Activated CD4-positive, alpha-beta T cell treated with anti-CD3 and anti-CD28 coated beads, Interleukin-2, amount 10 ng/mL, durations not matched to agents 7 days and 5 days (primary cell): ENCODE measurements at regions not wholly inside any gene's neighbourhood (a gene's known extent, or its start where the extent isn't known, plus 50 kb on each side); places are given as distances from the start of the nearest gene placed in this dataset.
"Not testable (repeated sequence)": the region's sequence is repeated elsewhere in the genome, so short reads cannot be mapped to it uniquely, and the experiment has no call there.

ENCODE experiments used
- CTCF ChIA-PET: fragments of 350-600 bp; sonication (Branson Sonifier 250); formaldehyde crosslinking; loops from one replicate; lab custom pipeline; 2021; ENCODE audit warnings: antibody characterized with exemption; lab: Charles Lee
- POLR2A ChIA-PET: fragments of 350-600 bp; sonication (Branson Sonifier 250); formaldehyde crosslinking; loops from one replicate; lab custom pipeline; 2021; ENCODE audit warnings: antibody characterized with exemption; lab: Charles Lee
- DNase-seq: peaks from one replicate; pipeline ENCODE4 v3.0.0-alpha.2; 2020
- H3K27ac Mint-ChIP-seq: one replicate; pipeline ENCODE4 v1.8.0; 2021; ENCODE audit warnings: mild to moderate bottlenecking, moderate library complexity, mixed read lengths
- H3K27me3 Mint-ChIP-seq: one replicate; pipeline ENCODE4 v1.8.0; 2021; ENCODE audit warnings: mixed read lengths
- H3K36me3 Mint-ChIP-seq: one replicate; pipeline ENCODE4 v1.8.0; 2021; ENCODE audit warnings: low read depth, mixed read lengths
- H3K4me1 Mint-ChIP-seq: one replicate; pipeline ENCODE4 v1.8.0; 2021; ENCODE audit warnings: mixed read lengths
- H3K4me3 Mint-ChIP-seq: one replicate; pipeline ENCODE4 v1.8.0; 2021; ENCODE audit warnings: mild to moderate bottlenecking, moderate library complexity, mixed read lengths
- H3K9me3 Mint-ChIP-seq: one replicate; pipeline ENCODE4 v1.8.0; 2021; ENCODE audit warnings: mixed read lengths

DNA sequence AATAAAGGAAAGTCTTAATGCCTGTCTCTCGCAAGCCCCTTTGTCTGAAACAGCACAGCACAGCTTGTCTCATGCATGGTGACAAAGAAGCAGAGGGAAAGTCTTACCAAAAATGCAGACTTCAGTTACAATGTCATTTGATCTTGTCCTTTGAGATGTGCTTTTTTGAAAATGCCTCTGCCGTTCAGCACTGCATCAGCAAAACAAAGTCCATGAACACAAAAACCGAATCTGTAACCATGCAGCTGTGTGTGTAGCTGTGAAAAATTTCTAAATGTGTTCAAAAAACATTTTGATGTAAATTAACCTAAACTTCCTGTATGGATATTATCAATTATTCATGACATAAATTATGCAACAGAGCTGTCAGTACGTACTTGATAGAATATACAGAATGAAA is 391.9 kb upstream of the FRG2C start:
- H3K9me3 Mint-ChIP-seq, H3K4me1 Mint-ChIP-seq, POLR2A ChIA-PET, H3K36me3 Mint-ChIP-seq, DNase-seq, H3K4me3 Mint-ChIP-seq, H3K27ac Mint-ChIP-seq, CTCF ChIA-PET, H3K27me3 Mint-ChIP-seq: not testable (repeated sequence)

DNA sequence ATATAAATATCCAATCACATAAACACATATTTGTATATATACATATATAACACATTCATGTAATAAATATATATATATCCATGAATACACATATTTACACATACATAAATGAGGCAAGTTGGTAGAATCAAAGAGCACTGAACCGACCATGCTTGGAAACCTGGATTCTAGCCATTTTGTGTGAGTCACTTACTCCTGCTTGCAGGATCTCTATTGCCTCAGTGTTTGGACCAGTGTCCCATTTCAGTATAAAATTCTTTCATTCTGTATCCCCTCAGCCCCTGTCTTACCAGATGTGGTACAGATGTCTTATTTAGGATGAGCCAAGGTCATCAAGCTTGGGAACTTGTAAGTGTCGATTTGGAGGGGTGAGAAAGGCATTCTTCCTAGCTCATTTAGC is 391.4 kb upstream of the FRG2C start:
- POLR2A ChIA-PET = no interaction called here
- H3K4me1 Mint-ChIP-seq = no peaks in the 10 kb centered on the region
- no peak for DNase-seq
- CTCF ChIA-PET = interaction anchor here (0.6 kb wide), 1 partner anchor 455 kb away, joined by 3 read pairs; no protein-coding TSS in a partner anchor
- H3K4me3 Mint-ChIP-seq = no peak overlapping the region
- H3K36me3 Mint-ChIP-seq = no peaks in the 10 kb centered on the region
- H3K9me3 Mint-ChIP-seq = no peaks in the 10 kb centered on the region
- H3K27ac Mint-ChIP-seq = no peak overlapping the region
- H3K27me3 Mint-ChIP-seq = no peaks in the 10 kb centered on the region

GRCh38 chr3:75285531-75286148 is 378.5 kb upstream of the FRG2C start:
- POLR2A ChIA-PET, H3K27ac Mint-ChIP-seq, H3K9me3 Mint-ChIP-seq, CTCF ChIA-PET, H3K4me3 Mint-ChIP-seq, H3K4me1 Mint-ChIP-seq, H3K27me3 Mint-ChIP-seq, H3K36me3 Mint-ChIP-seq, DNase-seq: not testable (repeated sequence)

DNA sequence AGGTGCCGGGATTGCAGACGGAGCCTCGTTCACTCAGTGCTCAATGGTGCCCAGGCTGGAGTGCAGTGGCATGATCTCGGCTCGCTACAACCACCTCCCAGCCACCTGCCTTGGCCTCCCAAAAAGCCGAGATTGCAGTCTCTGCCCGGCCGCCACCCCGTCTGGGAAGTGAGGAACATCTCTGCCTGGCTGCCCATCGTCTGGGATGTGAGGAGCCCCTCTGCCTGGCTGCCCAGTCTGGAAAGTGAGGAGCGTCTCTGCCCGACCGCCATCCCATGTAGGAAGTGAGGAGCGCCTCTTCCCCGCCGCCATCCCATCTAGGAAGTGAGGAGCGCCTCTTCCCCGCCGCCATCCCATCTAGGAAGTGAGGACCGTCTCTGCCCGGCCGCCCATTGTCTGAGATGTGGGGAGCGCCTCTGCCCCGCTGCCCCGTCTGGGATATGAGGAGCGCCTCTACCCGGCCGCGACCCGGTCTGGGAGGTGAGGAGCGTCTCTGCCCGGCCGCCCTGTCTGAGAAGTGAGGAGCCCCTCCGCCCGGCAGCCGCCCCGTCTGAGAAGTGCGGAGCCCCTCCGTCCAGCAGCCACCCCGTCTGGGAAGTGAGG is 375.1 kb upstream of the FRG2C start:
- H3K9me3 Mint-ChIP-seq, H3K27ac Mint-ChIP-seq, H3K4me1 Mint-ChIP-seq, CTCF ChIA-PET, H3K27me3 Mint-ChIP-seq, H3K4me3 Mint-ChIP-seq, H3K36me3 Mint-ChIP-seq, DNase-seq, POLR2A ChIA-PET: not testable (repeated sequence)

DNA sequence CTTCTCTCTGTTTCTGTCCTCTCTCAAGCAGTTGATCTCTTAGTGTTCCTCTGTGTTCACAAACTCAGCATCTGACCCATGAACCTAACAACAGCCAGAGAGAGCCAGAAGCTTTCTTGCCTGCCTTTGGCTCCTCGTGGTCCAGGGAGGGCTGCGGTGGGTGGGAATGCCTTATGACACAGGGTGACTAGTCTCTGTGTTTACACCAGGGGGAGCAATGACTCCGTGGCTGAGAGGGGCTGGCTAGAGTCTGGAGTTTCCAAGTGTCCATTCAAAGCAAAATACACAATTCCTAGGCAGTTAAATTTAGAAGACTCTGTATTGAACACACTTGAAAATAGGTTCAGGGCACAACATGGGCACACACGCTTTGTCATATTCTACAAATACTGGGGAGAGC is 370.0 kb upstream of the FRG2C start:
- no peak overlapping the region for H3K27ac Mint-ChIP-seq
- H3K9me3 Mint-ChIP-seq = no peaks in the 10 kb centered on the region
- ChIA-PET CTCF (no interaction called here), POLR2A (no interaction called here)
- no peak overlapping the region for H3K4me3 Mint-ChIP-seq
- H3K4me1 Mint-ChIP-seq = no peaks in the 10 kb centered on the region
- H3K27me3 Mint-ChIP-seq = no peaks in the 10 kb centered on the region
- no peaks in the 10 kb centered on the region for H3K36me3 Mint-ChIP-seq
- no peak for DNase-seq

GRCh38 chr3:75295013-75295412 is 369.1 kb upstream of the FRG2C start:
- DNase-seq = no peak
- Mint-ChIP-seq H3K27me3 (no peaks in the 10 kb centered on the region), H3K27ac (no peak overlapping the region), H3K4me1 (no peaks in the 10 kb centered on the region), H3K4me3 (no peak overlapping the region), H3K9me3 (no peaks in the 10 kb centered on the region), H3K36me3 (no peaks in the 10 kb centered on the region)
- CTCF ChIA-PET = no interaction called here
- POLR2A ChIA-PET = no interaction called here

DNA sequence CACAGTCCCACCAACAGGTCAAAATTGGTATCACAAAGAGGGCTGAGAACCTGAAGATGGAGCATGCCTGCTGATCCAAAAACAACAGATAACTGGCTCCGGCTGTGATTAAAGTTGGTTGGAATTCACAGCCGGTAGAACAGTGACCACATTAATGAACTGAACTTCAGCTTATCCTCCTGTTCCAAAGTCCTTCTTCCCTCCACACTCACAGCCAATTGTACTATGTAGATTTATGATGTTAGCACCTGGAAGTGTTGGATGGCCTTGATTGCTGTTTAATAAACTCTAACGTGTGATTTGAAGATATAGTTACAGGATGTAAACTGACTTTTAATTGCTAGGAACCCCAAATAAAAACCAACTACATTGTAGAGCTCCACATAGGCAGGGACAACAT is 367.3 kb upstream of the FRG2C start:
- CTCF ChIA-PET = no interaction called here
- no peak for DNase-seq
- Mint-ChIP-seq H3K9me3 (no peaks in the 10 kb centered on the region), H3K36me3 (no peaks in the 10 kb centered on the region), H3K4me1 (no peaks in the 10 kb centered on the region), H3K27ac (no peak overlapping the region), H3K27me3 (no peaks in the 10 kb centered on the region), H3K4me3 (no peak overlapping the region)
- POLR2A ChIA-PET = no interaction called here

DNA sequence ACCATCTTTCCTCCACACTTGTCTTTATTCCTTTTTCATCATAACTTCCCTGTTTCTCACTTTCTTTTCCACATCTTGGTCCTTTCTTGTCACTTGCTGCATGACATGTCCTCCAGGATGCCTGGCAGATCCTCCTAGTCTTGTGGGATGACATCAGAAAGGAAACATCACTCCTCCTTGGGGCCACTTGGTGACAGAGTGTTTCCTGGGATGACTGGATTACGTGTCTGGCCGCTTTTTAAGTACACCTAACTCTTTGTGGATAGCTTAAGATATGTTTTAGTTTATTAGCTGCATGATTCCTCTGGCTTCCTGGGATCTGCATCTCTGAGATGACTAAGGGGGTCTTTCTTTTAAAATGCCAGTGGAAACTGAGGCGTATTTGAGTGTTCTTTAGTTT is 363.5 kb upstream of the FRG2C start:
- no peaks in the 10 kb centered on the region for H3K27me3 Mint-ChIP-seq
- POLR2A ChIA-PET = no interaction called here
- no peaks in the 10 kb centered on the region for H3K4me1 Mint-ChIP-seq
- DNase-seq = no peak
- CTCF ChIA-PET = no interaction called here
- no peaks in the 10 kb centered on the region for H3K9me3 Mint-ChIP-seq
- no peak overlapping the region for H3K27ac Mint-ChIP-seq
- no peak overlapping the region for H3K4me3 Mint-ChIP-seq
- no peaks in the 10 kb centered on the region for H3K36me3 Mint-ChIP-seq

GRCh38 chr3:75301050-75301449 is 363.1 kb upstream of the FRG2C start:
- H3K4me3 Mint-ChIP-seq, CTCF ChIA-PET, H3K27me3 Mint-ChIP-seq, DNase-seq, H3K9me3 Mint-ChIP-seq, H3K27ac Mint-ChIP-seq, H3K4me1 Mint-ChIP-seq, POLR2A ChIA-PET, H3K36me3 Mint-ChIP-seq: not testable (repeated sequence)

DNA sequence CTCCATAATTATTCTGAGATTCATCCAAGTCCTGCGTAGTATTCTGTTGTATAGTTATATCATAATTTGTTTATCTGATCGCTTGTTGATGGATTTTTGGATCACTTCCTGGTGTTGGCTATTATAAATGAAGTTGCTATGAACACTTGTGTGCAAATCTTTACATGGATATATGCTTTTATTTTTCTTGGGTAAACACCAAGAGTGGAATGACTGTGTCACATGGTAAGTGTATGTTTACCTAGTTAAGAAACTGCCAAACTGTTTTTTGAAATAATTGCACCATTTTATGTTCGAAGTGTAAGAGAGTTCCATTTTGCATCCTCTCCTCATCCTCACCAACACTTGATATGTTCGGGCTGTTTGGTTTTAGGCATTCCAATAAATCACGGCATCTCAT is 360.4 kb upstream of the FRG2C start:
- no peaks in the 10 kb centered on the region for H3K27me3 Mint-ChIP-seq
- DNase-seq = no peak
- ChIA-PET POLR2A (no interaction called here), CTCF (no interaction called here)
- H3K4me3 Mint-ChIP-seq = no peak overlapping the region
- H3K36me3 Mint-ChIP-seq = no peaks in the 10 kb centered on the region
- H3K27ac Mint-ChIP-seq = no peak overlapping the region
- no peaks in the 10 kb centered on the region for H3K4me1 Mint-ChIP-seq
- no peaks in the 10 kb centered on the region for H3K9me3 Mint-ChIP-seq

DNA sequence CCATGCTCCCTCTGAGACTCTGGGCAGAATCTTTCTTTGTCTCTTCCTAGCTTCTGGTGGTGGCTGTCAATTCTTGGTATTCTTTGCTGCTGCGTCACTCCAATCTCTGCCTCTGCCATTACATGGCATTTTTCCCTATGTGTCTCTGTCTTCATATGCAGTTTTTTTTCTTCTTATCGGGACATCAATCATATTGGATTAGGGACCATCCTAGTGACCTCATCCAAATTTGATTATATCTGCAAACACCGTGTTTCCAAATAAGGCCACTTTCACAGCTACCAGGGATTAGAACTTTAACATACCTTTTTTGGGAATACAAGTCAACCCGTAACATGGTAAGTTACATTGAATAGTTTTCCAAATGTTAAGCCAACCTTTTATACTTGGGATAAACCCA is 358.2 kb upstream of the FRG2C start:
- DNase-seq = no peak
- CTCF ChIA-PET = no interaction called here

GRCh38 chr3:75311306-75311705 is 352.8 kb upstream of the FRG2C start:
- H3K4me3 Mint-ChIP-seq, DNase-seq, H3K4me1 Mint-ChIP-seq, H3K9me3 Mint-ChIP-seq, POLR2A ChIA-PET, H3K27ac Mint-ChIP-seq, H3K27me3 Mint-ChIP-seq, H3K36me3 Mint-ChIP-seq: not testable (repeated sequence)
- CTCF ChIA-PET = interaction anchor here (0.6 kb wide), 1 partner anchor 94 kb away, joined by 3 read pairs; no protein-coding TSS in a partner anchor

More for the DNA sequence above, 358.2 kb upstream of the FRG2C start:
- no peaks in the 10 kb centered on the region for H3K4me1 Mint-ChIP-seq
- H3K9me3 Mint-ChIP-seq = no peaks in the 10 kb centered on the region
- POLR2A ChIA-PET = no interaction called here
- no peaks in the 10 kb centered on the region for H3K36me3 Mint-ChIP-seq
- H3K27me3 Mint-ChIP-seq = no peaks in the 10 kb centered on the region
- H3K27ac Mint-ChIP-seq = no peak overlapping the region
- H3K4me3 Mint-ChIP-seq = no peak overlapping the region

GRCh38 chr3:75312469-75312868 is 351.7 kb upstream of the FRG2C start:
- not testable (repeated sequence) for DNase-seq

GRCh38 chr3:75319776-75320175 is 344.4 kb upstream of the FRG2C start:
- DNase-seq, H3K27ac Mint-ChIP-seq, H3K4me1 Mint-ChIP-seq, H3K9me3 Mint-ChIP-seq, H3K36me3 Mint-ChIP-seq, POLR2A ChIA-PET, H3K27me3 Mint-ChIP-seq, H3K4me3 Mint-ChIP-seq, CTCF ChIA-PET: not testable (repeated sequence)

More at GRCh38 chr3:75312469-75312868, 351.7 kb upstream of the FRG2C start:
- POLR2A ChIA-PET, H3K9me3 Mint-ChIP-seq, H3K36me3 Mint-ChIP-seq, H3K27ac Mint-ChIP-seq, H3K4me3 Mint-ChIP-seq, H3K4me1 Mint-ChIP-seq, H3K27me3 Mint-ChIP-seq, CTCF ChIA-PET: not testable (repeated sequence)
